CD4-positive, alpha-beta memory T cell (primary cell): ENCODE measurements at regions not wholly inside any gene's neighbourhood (a gene's known extent, or its start where the extent isn't known, plus 50 kb on each side); places are given as distances from the start of the nearest gene placed in this dataset.

Experiments used
- CTCF ChIA-PET: fragments of 350-600 bp; sonication (Branson Sonifier 250); formaldehyde crosslinking; loops from one replicate; lab custom pipeline; 2021; ENCODE audit warnings: inconsistent platforms; ENCODE audit not compliant: partially characterized antibody; lab: Charles Lee
- POLR2A ChIA-PET: fragments of 350-600 bp; sonication (Branson Sonifier 250); formaldehyde crosslinking; loops from one replicate; lab custom pipeline; 2021; ENCODE audit not compliant: partially characterized antibody; lab: Charles Lee
- DNase-seq, 5 donors: peaks; one replicate each; pipeline versions ENCODE4 v3.0.0 to v3.0.0-alpha.2; 2020 to 2022; ENCODE audit warnings: mixed read lengths in 1 of 5
- H3K27ac ChIP-seq: one replicate; pipeline ENCODE4 v1.7.0; 2013; ENCODE audit warnings: low read depth, low read length
- H3K27me3 ChIP-seq: 2 replicates; pipeline ENCODE4 v1.7.0; 2013; ENCODE audit warnings: mild to moderate bottlenecking, low read length, moderate library complexity; ENCODE audit not compliant: insufficient read depth
- H3K36me3 ChIP-seq: 2 replicates; pipeline ENCODE4 v1.7.0; 2013; ENCODE audit warnings: mild to moderate bottlenecking, low read length, moderate library complexity; ENCODE audit not compliant: insufficient read depth
- H3K4me1 ChIP-seq: 2 replicates; pipeline ENCODE4 v1.7.0; 2013; ENCODE audit warnings: mild to moderate bottlenecking, low read length, moderate library complexity; ENCODE audit not compliant: insufficient read depth
- H3K4me3 ChIP-seq, 2 donors: one replicate each; pipeline ENCODE4 v1.7.0; 2013; ENCODE audit warnings: low read length in 2 of 2, mild to moderate bottlenecking in 1 of 2
- H3K9me3 ChIP-seq, 2 donors: one replicate each; pipeline ENCODE4 v1.7.0; 2013; ENCODE audit warnings: low read length in 2 of 2, control low read depth in 1 of 2; ENCODE audit not compliant: control insufficient read depth in 1 of 2
- H3K27ac Mint-ChIP-seq, 7 donors: one replicate each; pipeline ENCODE4 v1.8.0; 2020 to 2021; ENCODE audit warnings: mixed read lengths in 7 of 7, mild to moderate bottlenecking in 6 of 7, inconsistent platforms in 3 of 7, moderate library complexity in 3 of 7
- H3K27me3 Mint-ChIP-seq, 2 donors: one replicate each; pipeline ENCODE4 v1.8.0; 2020 to 2021; ENCODE audit warnings: mixed read lengths in 2 of 2
- H3K36me3 Mint-ChIP-seq, 2 donors: one replicate each; pipeline ENCODE4 v1.8.0; 2020 to 2021; ENCODE audit warnings: mixed read lengths in 2 of 2, inconsistent platforms in 1 of 2, mild to moderate bottlenecking in 1 of 2
- H3K4me1 Mint-ChIP-seq, 4 donors: one replicate each; pipeline ENCODE4 v1.8.0; 2020 to 2021; ENCODE audit warnings: mixed read lengths in 4 of 4, mild to moderate bottlenecking in 1 of 4
- H3K4me3 Mint-ChIP-seq, 8 donors: one replicate each; pipeline ENCODE4 v1.8.0; 2020 to 2021; ENCODE audit warnings: mixed read lengths in 8 of 8, mild to moderate bottlenecking in 7 of 8, moderate library complexity in 6 of 8, inconsistent platforms in 3 of 8
- H3K9me3 Mint-ChIP-seq, 8 donors: one replicate each; pipeline ENCODE4 v1.8.0; 2020 to 2021; ENCODE audit warnings: mixed read lengths in 8 of 8, mild to moderate bottlenecking in 5 of 8, inconsistent platforms in 3 of 8, moderate library complexity in 1 of 8
- intact Hi-C: fragments of 100-400 bp; cut with micrococcal nuclease; formaldehyde crosslinking; loops from one replicate; pipeline ENCODE4 v1.15.1; 2023

DNA sequence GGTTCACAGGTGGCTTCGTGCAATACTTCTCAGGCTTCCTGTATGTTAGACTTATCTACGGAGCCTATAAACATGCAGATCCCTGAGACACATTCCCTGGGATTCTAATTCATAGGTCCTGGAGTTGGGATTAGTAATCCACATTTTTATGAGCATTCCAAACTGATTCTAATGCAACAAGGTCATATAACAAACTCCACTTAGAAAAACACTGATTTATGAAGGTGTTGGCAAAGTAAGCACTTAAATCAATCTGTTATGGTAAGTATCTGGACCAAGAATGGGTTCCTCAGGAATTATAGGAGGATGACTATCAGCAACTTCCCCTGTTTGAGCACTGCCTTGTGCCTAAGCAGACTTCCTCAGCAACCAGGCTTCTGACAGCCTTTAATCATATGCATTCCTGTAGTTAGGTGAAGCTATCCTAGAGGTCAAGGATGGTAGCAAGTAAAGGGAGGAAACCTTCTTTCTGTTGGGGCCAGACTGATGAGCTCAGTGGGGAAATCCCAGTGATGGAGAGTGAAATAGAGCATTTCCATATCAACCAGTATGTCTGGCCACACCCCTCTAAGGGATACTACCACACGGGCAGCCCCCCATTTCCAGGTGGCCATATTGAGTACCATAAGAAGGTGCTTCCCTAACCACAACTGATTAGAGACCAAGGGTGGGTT, 89.6 kb downstream of the RASSF10 start:
- DNase-seq: no peak
- no peaks in the 10 kb centered on the region for H3K36me3 ChIP-seq
- no peaks in the 10 kb centered on the region for H3K4me1 ChIP-seq
- Mint-ChIP-seq H3K27me3 (peaks cover 12 to 14% of the 10 kb centered on the region in 2 donors), H3K9me3 (no peaks in the 10 kb centered on the region), H3K4me3 (no peak overlapping the region), H3K36me3 (no peaks in the 10 kb centered on the region), H3K4me1 (no peaks in the 10 kb centered on the region), H3K27ac (no peak overlapping the region)
- CTCF ChIA-PET: no interaction called here
- no peaks in the 10 kb centered on the region for H3K9me3 ChIP-seq
- no peak overlapping the region for H3K27ac ChIP-seq
- POLR2A ChIA-PET: no interaction called here
- no peak overlapping the region for H3K4me3 ChIP-seq
- intact Hi-C loops: no loop called here
- no peaks in the 10 kb centered on the region for H3K27me3 ChIP-seq

DNA sequence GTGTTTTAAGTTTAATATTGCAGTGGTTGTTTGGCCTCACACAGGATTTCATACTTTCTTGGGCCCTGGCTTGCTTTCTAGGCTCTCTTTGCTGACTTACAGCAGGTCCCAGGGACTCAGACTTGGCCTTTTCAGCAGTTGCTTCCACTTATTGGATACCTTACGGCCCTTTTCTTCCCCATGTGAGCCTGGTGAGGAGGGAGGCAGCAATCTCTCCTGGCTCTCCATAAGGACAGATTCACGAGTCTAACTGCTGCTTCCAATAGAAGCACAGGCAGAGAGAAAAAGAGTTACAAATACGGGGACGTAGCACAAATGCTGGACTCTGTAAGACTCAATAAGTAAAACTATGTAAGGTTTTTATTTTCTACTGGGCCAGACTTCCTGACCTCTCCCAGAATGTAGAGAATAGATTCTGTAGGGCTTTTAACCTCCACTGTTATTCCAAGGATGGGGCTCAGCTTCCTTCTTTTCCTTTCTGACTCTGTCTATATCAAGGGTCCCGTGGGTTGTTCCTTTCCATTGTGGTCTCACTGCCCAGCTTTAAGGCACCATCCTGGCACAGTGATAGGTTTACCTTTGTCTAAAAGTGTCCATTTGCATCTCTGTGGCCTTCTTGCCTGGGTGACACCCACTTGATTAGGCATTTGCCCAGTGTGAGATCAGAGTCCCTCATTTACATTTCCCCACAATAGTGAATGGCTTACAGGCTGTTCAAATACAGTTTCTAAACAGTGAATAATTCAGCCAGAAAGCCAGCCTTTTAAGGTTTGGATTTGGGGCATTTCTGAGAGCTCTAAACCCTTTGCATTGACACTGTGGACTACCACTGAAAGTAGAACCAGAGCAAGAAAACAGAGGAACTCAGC, 92.8 kb downstream of the RASSF10 start:
- Mint-ChIP-seq H3K9me3 (no peaks in the 10 kb centered on the region), H3K36me3 (no peaks in the 10 kb centered on the region), H3K4me1 (no peaks in the 10 kb centered on the region), H3K4me3 (no peak overlapping the region), H3K27me3 (peaks cover 18 to 22% of the 10 kb centered on the region in 2 donors), H3K27ac (no peak overlapping the region)
- Histone ChIP-seq H3K27ac (no peak overlapping the region), H3K4me3 (no peak overlapping the region), H3K36me3 (no peaks in the 10 kb centered on the region), H3K27me3 (no peaks in the 10 kb centered on the region), H3K4me1 (no peaks in the 10 kb centered on the region), H3K9me3 (no peaks in the 10 kb centered on the region)
- ChIA-PET CTCF (no interaction called here), POLR2A (no interaction called here)
- DNase-seq: no peak
- intact Hi-C loops: no loop called here

DNA sequence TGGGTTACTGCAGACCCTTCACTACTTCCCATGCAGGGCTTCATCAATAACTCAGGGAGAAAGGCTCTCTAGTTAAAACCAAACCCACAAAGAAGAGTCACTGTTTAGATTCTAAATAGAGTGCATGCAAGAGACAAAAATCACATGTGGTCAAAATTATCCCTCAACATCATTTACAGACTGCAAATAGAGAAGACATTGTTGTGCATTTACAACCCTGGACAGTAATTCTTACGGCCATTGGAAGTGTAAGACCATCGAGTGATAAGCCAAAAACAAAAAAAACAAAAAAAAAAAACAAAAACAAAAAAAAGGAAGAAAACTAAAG, 93.4 kb downstream of the RASSF10 start:
- ChIA-PET POLR2A (no interaction called here), CTCF (no interaction called here)
- no peaks in the 10 kb centered on the region for H3K9me3 ChIP-seq
- Mint-ChIP-seq H3K4me1 (no peaks in the 10 kb centered on the region), H3K27me3 (peaks cover 16 to 19% of the 10 kb centered on the region in 2 donors), H3K4me3 (no peak overlapping the region), H3K9me3 (no peaks in the 10 kb centered on the region), H3K27ac (no peak overlapping the region), H3K36me3 (no peaks in the 10 kb centered on the region)
- intact Hi-C loops: no loop called here
- no peak overlapping the region for H3K4me3 ChIP-seq
- DNase-seq: no peak
- H3K27ac ChIP-seq: no peak overlapping the region
- no peaks in the 10 kb centered on the region for H3K27me3 ChIP-seq
- no peaks in the 10 kb centered on the region for H3K4me1 ChIP-seq
- H3K36me3 ChIP-seq: no peaks in the 10 kb centered on the region

DNA sequence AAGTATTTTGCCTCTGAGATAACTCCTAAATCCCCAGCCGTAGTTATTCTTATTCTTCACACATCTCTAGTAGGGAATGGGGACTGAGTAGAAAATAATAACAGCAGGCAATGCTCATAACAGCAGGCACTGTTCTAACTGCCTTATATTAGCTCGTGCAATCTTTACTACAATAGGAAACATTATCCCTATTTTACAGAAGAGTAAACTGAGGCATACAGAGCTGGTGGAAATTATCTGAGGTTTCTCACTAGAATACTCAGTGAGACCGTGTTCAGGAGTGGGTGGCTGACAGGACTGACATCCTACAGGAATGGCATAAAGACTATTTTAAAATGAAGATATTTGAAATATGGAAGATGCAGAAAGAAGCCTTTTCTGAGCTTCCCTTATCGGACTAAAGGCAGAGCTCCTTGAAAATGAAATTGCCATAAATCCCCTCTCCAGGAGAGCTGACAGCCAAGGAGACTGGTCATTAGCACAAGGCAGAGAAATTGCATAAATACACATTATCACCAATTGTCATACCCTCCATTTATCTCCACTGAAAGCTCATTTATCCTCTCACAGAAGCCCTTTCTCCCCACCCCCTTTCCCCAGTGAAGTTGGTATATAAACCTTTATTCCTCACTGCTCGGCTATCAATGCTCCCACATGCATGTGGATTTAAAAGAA, 93.9 kb downstream of the RASSF10 start:
- H3K27ac Mint-ChIP-seq: no peak overlapping the region
- peaks cover 0 to 3% (median 0%) of the 10 kb centered on the region in 8 donors for H3K9me3 Mint-ChIP-seq
- H3K9me3 ChIP-seq: no peaks in the 10 kb centered on the region
- H3K4me3 Mint-ChIP-seq: no peak overlapping the region
- no peak overlapping the region for H3K27ac ChIP-seq
- no peaks in the 10 kb centered on the region for H3K36me3 Mint-ChIP-seq
- H3K4me1 Mint-ChIP-seq: no peaks in the 10 kb centered on the region
- no peak overlapping the region for H3K4me3 ChIP-seq
- intact Hi-C loops: no loop called here
- no peaks in the 10 kb centered on the region for H3K36me3 ChIP-seq
- H3K4me1 ChIP-seq: no peaks in the 10 kb centered on the region
- POLR2A ChIA-PET: no interaction called here
- CTCF ChIA-PET: no interaction called here
- DNase-seq: no peak
- peaks cover 14 to 16% of the 10 kb centered on the region in 2 donors for H3K27me3 Mint-ChIP-seq
- H3K27me3 ChIP-seq: no peaks in the 10 kb centered on the region

DNA sequence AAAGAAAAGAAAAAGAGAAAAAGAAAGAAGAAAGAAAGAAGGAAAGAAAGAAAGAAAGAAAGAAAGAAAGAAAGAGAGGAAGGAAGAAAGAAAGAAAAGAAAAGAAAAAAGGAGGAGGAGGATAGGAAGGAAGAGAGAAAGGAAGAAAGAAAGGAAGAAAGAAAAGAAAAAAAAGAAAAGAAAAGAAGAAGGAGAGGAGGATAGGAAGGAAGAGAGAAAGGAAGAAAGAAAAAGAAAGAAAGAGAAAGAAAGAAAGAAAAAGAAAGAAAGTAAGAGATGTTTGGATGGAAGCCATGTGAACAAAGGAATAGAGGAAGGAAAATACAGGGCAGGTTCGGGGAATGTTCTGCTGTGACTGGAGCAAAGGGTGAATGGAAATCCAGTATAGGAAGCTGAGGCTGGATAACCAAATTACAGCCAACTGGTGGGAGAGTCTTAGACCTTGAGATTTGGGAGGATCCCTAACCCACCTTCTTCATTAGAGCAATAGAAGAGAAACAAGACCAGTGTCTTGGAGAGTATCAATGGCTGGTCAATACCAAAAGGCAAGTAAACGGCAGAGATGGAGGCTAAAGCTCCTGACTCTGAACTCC, 94.9 kb downstream of the RASSF10 start:
- Histone ChIP-seq H3K27me3 (no peaks in the 10 kb centered on the region), H3K9me3 (no peaks in the 10 kb centered on the region), H3K4me1 (no peaks in the 10 kb centered on the region), H3K27ac (no peak overlapping the region), H3K4me3 (no peak overlapping the region), H3K36me3 (no peaks in the 10 kb centered on the region)
- peaks cover 13 to 18% of the 10 kb centered on the region in 2 donors for H3K27me3 Mint-ChIP-seq
- no peak overlapping the region for H3K4me3 Mint-ChIP-seq
- DNase-seq: no peak
- no peaks in the 10 kb centered on the region for H3K4me1 Mint-ChIP-seq
- no peaks in the 10 kb centered on the region for H3K36me3 Mint-ChIP-seq
- peak overlapping the region in 1 of 7 donors; percentile 66 for H3K27ac Mint-ChIP-seq
- ChIA-PET POLR2A (no interaction called here), CTCF (no interaction called here)
- intact Hi-C loops: no loop called here
- peaks cover 0 to 5% (median 3%) of the 10 kb centered on the region in 8 donors for H3K9me3 Mint-ChIP-seq

DNA sequence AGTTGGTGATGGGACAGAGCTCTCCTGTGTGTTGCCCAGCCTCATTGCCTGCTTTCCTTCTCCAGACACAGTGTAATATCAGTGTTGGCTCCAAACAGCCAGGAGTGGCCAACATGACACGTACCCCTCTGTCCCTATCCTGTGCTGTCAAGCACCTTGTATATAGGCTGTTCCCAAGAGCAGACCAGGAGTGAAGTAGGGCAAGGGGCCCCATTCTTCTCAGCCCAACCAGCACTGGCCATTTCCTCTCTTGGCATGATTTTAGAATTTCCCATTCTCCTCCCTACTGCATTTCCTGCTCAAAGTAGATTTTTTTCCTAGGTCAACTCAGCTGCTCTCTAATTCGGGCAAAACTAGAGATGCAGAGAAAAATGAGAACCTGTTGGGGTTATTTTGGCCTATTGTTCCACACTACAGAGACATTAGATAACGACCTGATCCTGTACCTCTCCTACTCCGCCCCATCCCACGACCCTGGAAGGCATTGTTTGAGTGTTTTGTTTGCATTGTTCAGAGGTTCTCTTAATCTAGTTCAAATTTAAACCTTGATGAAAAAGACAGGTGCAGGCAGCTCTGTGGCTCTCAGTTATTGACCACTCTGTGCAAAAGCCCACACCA, 95.6 kb downstream of the RASSF10 start:
- CTCF ChIA-PET: no interaction called here
- H3K36me3 ChIP-seq: no peaks in the 10 kb centered on the region
- no peak overlapping the region for H3K27ac ChIP-seq
- H3K36me3 Mint-ChIP-seq: no peaks in the 10 kb centered on the region
- H3K9me3 ChIP-seq: no peaks in the 10 kb centered on the region
- POLR2A ChIA-PET: no interaction called here
- no peaks in the 10 kb centered on the region for H3K4me1 ChIP-seq
- peaks cover 10 to 17% of the 10 kb centered on the region in 2 donors for H3K27me3 Mint-ChIP-seq
- peaks cover 0 to 8% (median 3%) of the 10 kb centered on the region in 8 donors for H3K9me3 Mint-ChIP-seq
- H3K4me1 Mint-ChIP-seq: no peaks in the 10 kb centered on the region
- H3K27ac Mint-ChIP-seq: no peak overlapping the region
- intact Hi-C loops: no loop called here
- H3K4me3 ChIP-seq: no peak overlapping the region
- H3K4me3 Mint-ChIP-seq: no peak overlapping the region
- no peaks in the 10 kb centered on the region for H3K27me3 ChIP-seq
- no peak for DNase-seq
